A549 (cell line): ENCODE measurements at regions not wholly inside any gene's neighbourhood (a gene's known extent, or its start where the extent isn't known, plus 50 kb on each side); places are given as distances from the start of the nearest gene placed in this dataset.

Experiments
- ATAC-seq, 2 experiments: fragments of 200-7000 bp in 1 of 2; fragments of >200 bp in 1 of 2; cut with Nextera tagmentation in 1 of 2; cut with Tn5 transposase in 1 of 2; 3 replicates each; pipeline versions ENCODE4 v1.8.0 to v1.9.1; 2018 to 2020; ENCODE audit warnings: mild to moderate bottlenecking in 1 of 2, moderate library complexity in 1 of 2
- CTCF ChIA-PET: fragments of 300-600 bp; sonication (Branson Sonifier 250); formaldehyde crosslinking; extraction: SDS; loops from one replicate; lab custom pipeline; 2021; ENCODE audit warnings: antibody characterized with exemption, inconsistent platforms; lab: Yijun Ruan, JAX
- POLR2A ChIA-PET: fragments of 350-600 bp; formaldehyde crosslinking; extraction: SDS; loops from one replicate; lab custom pipeline; 2021; ENCODE audit warnings: antibody characterized with exemption, inconsistent platforms; lab: Yijun Ruan, JAX
- DNase-seq, 2 experiments: peaks; one replicate each; pipeline versions ENCODE4 v3.0.0 to v3.0.0-alpha.2; 2011 to 2016; ENCODE audit warnings: low read depth in 1 of 2, low spot score in 1 of 2
- FAIRE-seq: peaks from 2 replicates; lab custom pipeline; 2011; peaks lifted over from hg19 to GRCh38; lab: Jason Lieb, UNC
- H3K27ac ChIP-seq, 2 experiments: fragments of >200 bp; sonication (Bioruptor Twin); formaldehyde crosslinking; 3 replicates each; pipeline ENCODE4 v1.5.1; 2016 to 2017
- H3K4me1 ChIP-seq: fragments of >200 bp; sonication (Bioruptor Twin); formaldehyde crosslinking; 3 replicates; pipeline ENCODE4 v1.6.1; 2016
- H3K4me2 ChIP-seq: fragments of >200 bp; sonication (Bioruptor Twin); formaldehyde crosslinking; 3 replicates; pipeline ENCODE4 v1.6.1; 2016
- H3K4me3 ChIP-seq: fragments of >200 bp; sonication (Bioruptor Twin); formaldehyde crosslinking; 3 replicates; pipeline ENCODE4 v1.5.1; 2016
- H3K9me3 ChIP-seq: fragments of >200 bp; sonication (Bioruptor Twin); formaldehyde crosslinking; 3 replicates; pipeline ENCODE4 v1.6.1; 2016
- ATOH8 ChIP-seq: fragments of 250-450 bp; sonication (Bioruptor Pico); IDR thresholded peaks from 2 replicates; pipeline ENCODE4 v1.5.0; 2020; ENCODE audit warnings: low read depth, mild to moderate bottlenecking, moderate library complexity
- CBX2 ChIP-seq: fragments of 200-600 bp; sonication (generic); IDR thresholded peaks from 2 replicates; pipeline ENCODE4 v1.6.1; 2016; ENCODE audit warnings: low read depth, mild to moderate bottlenecking, borderline replicate concordance
- CBX8 ChIP-seq: fragments of 200-600 bp; sonication (generic); IDR thresholded peaks from 2 replicates; pipeline ENCODE4 v1.6.1; 2016
- CEBPB ChIP-seq, 2 experiments: fragments of >200 bp in 1 of 2; sonication (Bioruptor Twin) in 1 of 2; formaldehyde crosslinking in 1 of 2; IDR thresholded peaks; 2 replicates each; pipeline ENCODE4 v1.6.1; 2012 to 2016
- CHD2 ChIP-seq: fragments of 150-350 bp; IDR thresholded peaks from 2 replicates; pipeline ENCODE4 v1.6.1; 2014; ENCODE audit warnings: low read length; ENCODE audit not compliant: partially characterized antibody
- EHF ChIP-seq: fragments of 250-450 bp; sonication (Bioruptor Pico); IDR thresholded peaks from 2 replicates; pipeline ENCODE4 v1.5.0; 2020; ENCODE audit warnings: mild to moderate bottlenecking
- EP300 ChIP-seq, 2 experiments: fragments of >200 bp; sonication (Bioruptor Twin); formaldehyde crosslinking; IDR thresholded peaks; 2 replicates in 1 of 2; 3 replicates in 1 of 2; pipeline ENCODE4 v1.6.1; 2016 to 2017
- FOSB ChIP-seq: fragments of 250-450 bp; sonication (Bioruptor Pico); IDR thresholded peaks from 2 replicates; pipeline ENCODE4 v1.5.0; 2020; ENCODE audit warnings: mild to moderate bottlenecking, moderate library complexity
- FOSL2 ChIP-seq, 2 experiments: fragments of 450-650 bp in 1 of 2; fragments of >200 bp in 1 of 2; sonication (Bioruptor Twin) in 1 of 2; formaldehyde crosslinking; IDR thresholded peaks; 2 replicates each; pipeline versions ENCODE4 v1.5.0 to v1.6.1; 2016 to 2020; ENCODE audit warnings: mild to moderate bottlenecking in 1 of 2, moderate library complexity in 1 of 2
- FOXS1 ChIP-seq: fragments of 250-450 bp; sonication (Bioruptor Pico); IDR thresholded peaks from 2 replicates; pipeline ENCODE4 v1.5.0; 2020; ENCODE audit warnings: mild to moderate bottlenecking, moderate library complexity
- HMGXB4 ChIP-seq: fragments of 250-450 bp; sonication (Bioruptor Pico); IDR thresholded peaks from 2 replicates; pipeline ENCODE4 v1.5.0; 2021; ENCODE audit warnings: mild to moderate bottlenecking, moderate library complexity, borderline replicate concordance
- HOXA7 ChIP-seq: fragments of 250-450 bp; sonication (Bioruptor Pico); IDR thresholded peaks from 2 replicates; pipeline ENCODE4 v1.5.0; 2020; ENCODE audit warnings: mild to moderate bottlenecking, moderate library complexity
- HOXB13 ChIP-seq: fragments of 250-450 bp; sonication (Bioruptor Pico); IDR thresholded peaks from 2 replicates; pipeline ENCODE4 v1.5.0; 2020; ENCODE audit warnings: low read depth, mild to moderate bottlenecking, moderate library complexity
- HOXB5 ChIP-seq: fragments of 250-450 bp; sonication (Bioruptor Pico); IDR thresholded peaks from 2 replicates; pipeline ENCODE4 v1.5.0; 2020; ENCODE audit warnings: mild to moderate bottlenecking, moderate library complexity
- JUNB ChIP-seq: fragments of >200 bp; sonication (Bioruptor Twin); formaldehyde crosslinking; IDR thresholded peaks from 2 replicates; pipeline ENCODE4 v1.6.1; 2016
- KDM5A ChIP-seq: fragments of 200-600 bp; sonication (generic); IDR thresholded peaks from 2 replicates; pipeline ENCODE4 v1.6.1; 2016; ENCODE audit warnings: antibody characterized with exemption, mild to moderate bottlenecking
- MAFK ChIP-seq: fragments of 450-650 bp; IDR thresholded peaks from 2 replicates; pipeline ENCODE4 v1.6.1; 2014; ENCODE audit not compliant: partially characterized antibody
- MAX ChIP-seq: IDR thresholded peaks from 2 replicates; pipeline ENCODE4 v1.6.1; 2012
- NFE2L2 ChIP-seq: fragments of 150-350 bp; conservative IDR thresholded peaks from 2 replicates; pipeline ENCODE4 v1.6.1; 2014; ENCODE audit warnings: low read length
- NPAS2 ChIP-seq: fragments of 250-450 bp; sonication (Bioruptor Pico); IDR thresholded peaks from 2 replicates; pipeline ENCODE4 v1.8.0; 2022; ENCODE audit warnings: mild to moderate bottlenecking, moderate library complexity, borderline replicate concordance
- PBX3 ChIP-seq: IDR thresholded peaks from 2 replicates; pipeline ENCODE4 v1.6.1; 2012
- PHF8 ChIP-seq: fragments of 200-600 bp; sonication (generic); IDR thresholded peaks from 2 replicates; pipeline ENCODE4 v1.6.1; 2016; ENCODE audit warnings: low read depth, mild to moderate bottlenecking, antibody characterized with exemption, moderate library complexity, borderline replicate concordance
- RAD21 ChIP-seq, 2 experiments: fragments of >200 bp in 1 of 2; sonication (Bioruptor Twin) in 1 of 2; formaldehyde crosslinking in 1 of 2; IDR thresholded peaks in 1 of 2; conservative IDR thresholded peaks in 1 of 2; 2 replicates in 1 of 2; 3 replicates in 1 of 2; pipeline ENCODE4 v1.6.1; 2012 to 2018; ENCODE audit warnings: inconsistent platforms in 1 of 2
- RARB ChIP-seq: fragments of 250-450 bp; sonication (Bioruptor Pico); IDR thresholded peaks from 2 replicates; pipeline ENCODE4 v1.8.0; 2021; ENCODE audit warnings: mild to moderate bottlenecking, moderate library complexity
- RCOR1 ChIP-seq: fragments of 150-350 bp; IDR thresholded peaks from 2 replicates; pipeline ENCODE4 v1.6.1; 2014; ENCODE audit warnings: antibody characterized with exemption, low read length, low read depth
- RFX5 ChIP-seq: fragments of 450-650 bp; IDR thresholded peaks from 2 replicates; pipeline ENCODE4 v1.7.1; 2014; ENCODE audit warnings: antibody characterized with exemption, mild to moderate bottlenecking, moderate library complexity
- TFCP2L1 ChIP-seq: fragments of 250-450 bp; sonication (Bioruptor Pico); IDR thresholded peaks from 2 replicates; pipeline ENCODE4 v1.5.0; 2021; ENCODE audit warnings: mild to moderate bottlenecking
- TP53 ChIP-seq: fragments of 250-450 bp; sonication (Bioruptor Pico); IDR thresholded peaks from 2 replicates; pipeline ENCODE4 v1.5.0; 2021; ENCODE audit warnings: mild to moderate bottlenecking, moderate library complexity
- USF2 ChIP-seq: fragments of 450-650 bp; IDR thresholded peaks from 2 replicates; pipeline ENCODE4 v1.6.1; 2014; ENCODE audit warnings: antibody characterized with exemption
- ZSCAN20 ChIP-seq: fragments of 250-450 bp; sonication (Bioruptor Pico); IDR thresholded peaks from 2 replicates; pipeline ENCODE4 v1.8.0; 2022; ENCODE audit warnings: mild to moderate bottlenecking, moderate library complexity
- WGBS: methylation state at CpG from one replicate; pipeline ENCODE4 v1.1.6; 2017; ENCODE audit errors: missing lambda C conversion rate; 5-methylcytosine and 5-hydroxymethylcytosine counted together

- TF ChIP-seq USF2, result no peak
- no peak for TF ChIP-seq EP300 (IDR thresholded peaks at IDR 0.05)
- TF ChIP-seq HOXB13 (CRISPR knock-in tag), result no peak
- no peak for TF ChIP-seq MAX
- no peak for TF ChIP-seq HOXB5 (CRISPR knock-in tag)
- no peak for TF ChIP-seq RCOR1
- no peak for TF ChIP-seq TFCP2L1 (CRISPR knock-in tag)
- TF ChIP-seq ATOH8, result no peak
- TF ChIP-seq TP53 (CRISPR knock-in tag), result no peak
- TF ChIP-seq RAD21 (conservative IDR thresholded peaks at IDR 0.05 in 1 of 2, IDR thresholded peaks at IDR 0.05 in 1 of 2), result no peak
- TF ChIP-seq RARB (CRISPR knock-in tag), result no peak
These were observed 336.7 kb upstream of the ADGRL3 start (continued) for GRCh38 chr4:60863442-60863841.

- Histone ChIP-seq H3K27ac (no peak overlapping the region), H3K4me1 (no peaks in the 10 kb centered on the region), H3K4me2 (no peak overlapping the region), H3K9me3 (no peaks in the 10 kb centered on the region), H3K4me3 (no peak overlapping the region)
- DNase-seq (no peak), FAIRE-seq (no peak), ATAC-seq (no peak)
- no peak for TF ChIP-seq CHD2
- TF ChIP-seq CEBPB (IDR thresholded peaks at IDR 0.05), result no peak
- no peak for TF ChIP-seq ZSCAN20 (CRISPR knock-in tag)
- no peak for TF ChIP-seq PHF8
- no peak for TF ChIP-seq PBX3
- no peak for TF ChIP-seq TP53 (CRISPR knock-in tag)
- no peak for TF ChIP-seq EHF (CRISPR knock-in tag)
- no peak for TF ChIP-seq FOXS1 (CRISPR knock-in tag)
- no peak for TF ChIP-seq RCOR1
- TF ChIP-seq NPAS2 (CRISPR knock-in tag), result no peak
- ChIA-PET POLR2A (no interaction called here), CTCF (no interaction called here)
- 9% methylated on average over 4 of the region's 4 CpGs for WGBS
These were observed 334.9 kb upstream of the ADGRL3 start for GRCh38 chr4:60865273-60865672.

GRCh38 chr4:60868232-60868960 is 331.7 kb upstream of the ADGRL3 start:
- ChIA-PET POLR2A (no interaction called here), CTCF (no interaction called here)
- no peak for DNase-seq
- FAIRE-seq, result no peak
- no peaks in the 10 kb centered on the region for H3K4me1 ChIP-seq
- H3K4me3 ChIP-seq, result no peak overlapping the region
- no peaks in the 10 kb centered on the region for H3K9me3 ChIP-seq
- WGBS, result 34% methylated on average over 3 of the region's 3 CpGs
- no peak overlapping the region for H3K4me2 ChIP-seq
- H3K27ac ChIP-seq, result no peak overlapping the region
- ATAC-seq, result no peak
- TF ChIP-seq MAFK (no peak), FOSB (CRISPR knock-in tag) (no peak), CBX8 (no peak), FOSL2 (IDR thresholded peaks at IDR 0.05) (no peak), FOSL2 (CRISPR knock-in tag; IDR thresholded peaks at IDR 0.05) (no peak), NFE2L2 (no peak), RFX5 (no peak), USF2 (no peak), KDM5A (no peak), JUNB (no peak), HMGXB4 (CRISPR knock-in tag) (no peak), CBX2 (no peak), HOXA7 (no peak), CEBPB (IDR thresholded peaks at IDR 0.05) (no peak)
